ENCODE measurements at regions not wholly inside any gene's neighbourhood (a gene's known extent, or its start where the extent isn't known, plus 50 kb on each side); places are given as distances from the start of the nearest gene placed in this dataset.
"Not testable (repeated sequence)": the region's sequence is repeated elsewhere in the genome, so short reads cannot be mapped to it uniquely, and the experiment has no call there.

DNA sequence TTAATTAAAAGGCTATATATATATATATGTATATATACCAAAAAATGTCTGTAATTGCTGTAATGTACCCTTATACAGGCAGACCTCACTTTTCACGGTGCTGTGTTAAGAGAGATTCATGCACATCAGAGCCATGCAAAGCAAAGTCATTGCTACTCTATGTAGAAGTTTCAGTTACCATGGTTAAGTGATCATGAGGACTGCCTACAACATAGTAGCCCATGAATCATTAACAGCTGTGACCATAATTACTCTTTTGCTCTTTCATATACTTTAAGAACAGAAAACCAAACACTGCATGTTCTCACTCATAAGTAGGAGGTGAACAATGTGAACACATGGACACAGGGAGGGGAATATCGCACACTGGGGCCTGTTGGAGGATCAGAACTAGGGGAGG is 225.3 kb upstream of the EPHA3 start:
- FAIRE-seq (no peak), DNase-seq (ENCODE audit: low read depth, low spot score) (peak; percentile 0), ATAC-seq (peak; percentile 84)
- RAD21 ChIA-PET (ENCODE audit: unreplicated experiment): no interaction called here
- Histone ChIP-seq H3K4me2 (ENCODE audit: control insufficient read depth, insufficient read depth) (no peak overlapping the region), H4K20me1 (ENCODE audit: control insufficient read depth, insufficient read depth) (no peaks in the 10 kb centered on the region), H3K9ac (ENCODE audit: control insufficient read depth, insufficient read depth, low read length) (no peak overlapping the region), H3K27me3 (replicated peaks in 1 of 2; ENCODE audit: control insufficient read depth in 2 of 2, insufficient read depth in 2 of 2, low read length in 1 of 2) (no peaks in the 10 kb centered on the region), H2AFZ (ENCODE audit: control insufficient read depth, low read depth, low read length) (no peak overlapping the region), H3K79me2 (ENCODE audit: control insufficient read depth, insufficient read depth, low read length) (no peaks in the 10 kb centered on the region), H3K4me1 (ENCODE audit: control insufficient read depth, insufficient read depth, low read length) (no peaks in the 10 kb centered on the region), H3K9me3 (replicated peaks; ENCODE audit: control insufficient read depth, insufficient read depth, low read length) (no peaks in the 10 kb centered on the region), H3K4me3 (no peak overlapping the region), H3K36me3 (ENCODE audit: control insufficient read depth in 2 of 2, insufficient read depth in 2 of 2, low read length in 1 of 2) (no peaks in the 10 kb centered on the region), H3K27ac (ENCODE audit: control insufficient read depth, insufficient read depth) (no peak overlapping the region)
- BruUV-seq (replicated peaks): no TSS peak
- POLR2A ChIA-PET: no interaction called here
- intact Hi-C loops (cut with micrococcal nuclease; ENCODE audit: unreplicated experiment): no loop called here
- no peak for TF ChIP-seq MTA3 (IDR thresholded peaks at IDR 0.05; ENCODE audit: borderline replicate concordance, low read length)
- TF ChIP-seq ATF7 (IDR thresholded peaks at IDR 0.05; ENCODE audit: low read depth): 0 out of 2 replicates have a peak, but pooled peaks have one; percentile 17
- in situ Hi-C loops (cut with MboI): no loop called here
- WGBS (ENCODE audit: insufficient coverage, insufficient replicate concordance, low lambda C conversion rate, missing lambda C conversion rate): 0% methylated on average over 2 of the region's 2 CpGs
- CTCF ChIA-PET: no interaction called here
- SMC1A ChIA-PET (ENCODE audit: uncharacterized antibody, unreplicated experiment): no interaction called here

GRCh38 chr3:88886624-88887023 is 220.8 kb upstream of the EPHA3 start:
- H4K20me1 ChIP-seq (ENCODE audit: control insufficient read depth, insufficient read depth); SMC1A ChIA-PET (ENCODE audit: uncharacterized antibody, unreplicated experiment); H3K9me3 ChIP-seq (replicated peaks; ENCODE audit: control insufficient read depth, insufficient read depth, low read length); intact Hi-C loops (cut with micrococcal nuclease; ENCODE audit: unreplicated experiment); H2AFZ ChIP-seq (ENCODE audit: control insufficient read depth, low read depth, low read length); H3K4me1 ChIP-seq (ENCODE audit: control insufficient read depth, insufficient read depth, low read length); BruUV-seq (replicated peaks); DNase-seq (ENCODE audit: low read depth, low spot score); H3K4me2 ChIP-seq (ENCODE audit: control insufficient read depth, insufficient read depth); in situ Hi-C loops (cut with MboI); H3K27me3 ChIP-seq (replicated peaks in 1 of 2; ENCODE audit: control insufficient read depth in 2 of 2, insufficient read depth in 2 of 2, low read length in 1 of 2); RAD21 ChIA-PET (ENCODE audit: unreplicated experiment); POLR2A ChIA-PET; H3K79me2 ChIP-seq (ENCODE audit: control insufficient read depth, insufficient read depth, low read length); H3K4me3 ChIP-seq; FAIRE-seq; H3K27ac ChIP-seq (ENCODE audit: control insufficient read depth, insufficient read depth); H3K36me3 ChIP-seq (ENCODE audit: control insufficient read depth in 2 of 2, insufficient read depth in 2 of 2, low read length in 1 of 2); H3K9ac ChIP-seq (ENCODE audit: control insufficient read depth, insufficient read depth, low read length); ATAC-seq: not testable (repeated sequence)
- 57% methylated on average over 12 of the region's 12 CpGs for whole genome bisulfite sequencing (ENCODE audit: insufficient coverage, insufficient replicate concordance, low lambda C conversion rate, missing lambda C conversion rate)
- CTCF ChIA-PET: interaction anchor here (1.1 kb wide), 1 partner anchor 8 kb away, joined by 3 read pairs; no protein-coding TSS in a partner anchor

All from GM12878 (cell line).